C4-2B (cell line): ENCODE measurements at regions not wholly inside any gene's neighbourhood (a gene's known extent, or its start where the extent isn't known, plus 50 kb on each side); places are given as distances from the start of the nearest gene placed in this dataset.

Source experiments
- ZFX ChIP-seq: fragments of 450-650 bp; IDR thresholded peaks from 2 replicates; pipeline ENCODE4 v1.6.1; 2017
- TF ChIP-seq, protein P1 (sequence below): fragments of 450-650 bp; conservative IDR thresholded peaks from 2 replicates; pipeline ENCODE4 v1.5.1; 2017; ENCODE audit warnings: mild to moderate bottlenecking

DNA sequence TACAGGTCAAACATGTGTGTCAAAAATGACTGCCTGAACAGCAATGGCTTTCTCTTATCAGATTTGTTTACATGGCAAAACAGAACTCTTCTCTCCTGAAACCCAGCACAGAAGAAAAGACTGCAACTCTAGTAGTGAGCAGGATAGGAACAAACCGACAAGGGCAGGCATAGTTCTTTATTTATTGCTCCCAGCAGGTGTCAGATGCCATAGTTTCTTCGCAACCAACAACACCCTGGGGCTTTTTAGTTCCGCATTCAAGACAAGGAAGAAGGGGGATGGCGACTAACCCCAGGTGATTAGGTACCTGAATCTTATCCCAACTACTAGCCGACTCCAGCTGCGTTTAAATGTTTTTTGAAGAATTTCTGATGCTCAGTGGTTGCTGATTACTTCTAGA lies 367.5 kb upstream of the FIGN start:
- TF ChIP-seq, protein P1, sequence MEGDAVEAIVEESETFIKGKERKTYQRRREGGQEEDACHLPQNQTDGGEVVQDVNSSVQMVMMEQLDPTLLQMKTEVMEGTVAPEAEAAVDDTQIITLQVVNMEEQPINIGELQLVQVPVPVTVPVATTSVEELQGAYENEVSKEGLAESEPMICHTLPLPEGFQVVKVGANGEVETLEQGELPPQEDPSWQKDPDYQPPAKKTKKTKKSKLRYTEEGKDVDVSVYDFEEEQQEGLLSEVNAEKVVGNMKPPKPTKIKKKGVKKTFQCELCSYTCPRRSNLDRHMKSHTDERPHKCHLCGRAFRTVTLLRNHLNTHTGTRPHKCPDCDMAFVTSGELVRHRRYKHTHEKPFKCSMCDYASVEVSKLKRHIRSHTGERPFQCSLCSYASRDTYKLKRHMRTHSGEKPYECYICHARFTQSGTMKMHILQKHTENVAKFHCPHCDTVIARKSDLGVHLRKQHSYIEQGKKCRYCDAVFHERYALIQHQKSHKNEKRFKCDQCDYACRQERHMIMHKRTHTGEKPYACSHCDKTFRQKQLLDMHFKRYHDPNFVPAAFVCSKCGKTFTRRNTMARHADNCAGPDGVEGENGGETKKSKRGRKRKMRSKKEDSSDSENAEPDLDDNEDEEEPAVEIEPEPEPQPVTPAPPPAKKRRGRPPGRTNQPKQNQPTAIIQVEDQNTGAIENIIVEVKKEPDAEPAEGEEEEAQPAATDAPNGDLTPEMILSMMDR, result no peak
- no peak for TF ChIP-seq ZFX
